Lung microvascular endothelial cell (primary cell): ENCODE measurements at regions not wholly inside any gene's neighbourhood (a gene's known extent, or its start where the extent isn't known, plus 50 kb on each side); places are given as distances from the start of the nearest gene placed in this dataset.

Experiments used
- DNase-seq, 2 donors: peaks; one replicate each; pipeline versions ENCODE4 v3.0.0 to v3.0.0-alpha.2; 2010; ENCODE audit warnings: low read depth in 2 of 2

GRCh38 chr7:35536396-35536826 lies 158.5 kb downstream of the HERPUD2 start:
- no peak for DNase-seq

GRCh38 chr7:35533902-35534301 lies 161.0 kb downstream of the HERPUD2 start:
- DNase-seq = no peak

- no peak for DNase-seq
These were observed 164.5 kb downstream of the HERPUD2 start for GRCh38 chr7:35530124-35531109.

GRCh38 chr7:35529713-35530112 lies 165.2 kb downstream of the HERPUD2 start:
- no peak for DNase-seq

- DNase-seq = no peak
These were observed 166.5 kb downstream of the HERPUD2 start for GRCh38 chr7:35528381-35528977.

GRCh38 chr7:35526645-35527044 lies 168.3 kb downstream of the HERPUD2 start:
- no peak for DNase-seq

- DNase-seq = no peak
These were observed 170.7 kb downstream of the HERPUD2 start for GRCh38 chr7:35524112-35524804.

- no peak for DNase-seq
These were observed 171.6 kb downstream of the HERPUD2 start for GRCh38 chr7:35523292-35523691.

DNA sequence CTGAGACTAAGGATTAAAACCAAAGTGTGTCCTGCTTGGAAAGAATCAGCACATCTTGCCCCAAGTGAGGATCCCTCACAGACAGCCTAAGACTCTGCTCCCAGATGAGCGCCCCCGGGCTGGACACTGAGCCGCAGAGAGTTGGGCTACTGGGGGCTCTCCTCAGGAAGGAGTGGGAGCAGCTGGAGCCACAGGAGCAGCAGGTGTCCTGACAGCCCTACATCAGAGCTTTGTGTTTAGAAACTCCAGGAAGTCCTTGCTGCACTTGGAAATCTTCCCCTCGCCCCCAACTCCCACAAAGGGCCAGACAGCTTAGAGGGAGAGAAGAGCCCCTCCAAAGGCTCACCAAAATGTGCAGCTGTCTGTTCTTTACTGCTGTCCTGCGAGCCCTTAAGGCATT lies 172.2 kb downstream of the HERPUD2 start:
- no peak for DNase-seq

DNA sequence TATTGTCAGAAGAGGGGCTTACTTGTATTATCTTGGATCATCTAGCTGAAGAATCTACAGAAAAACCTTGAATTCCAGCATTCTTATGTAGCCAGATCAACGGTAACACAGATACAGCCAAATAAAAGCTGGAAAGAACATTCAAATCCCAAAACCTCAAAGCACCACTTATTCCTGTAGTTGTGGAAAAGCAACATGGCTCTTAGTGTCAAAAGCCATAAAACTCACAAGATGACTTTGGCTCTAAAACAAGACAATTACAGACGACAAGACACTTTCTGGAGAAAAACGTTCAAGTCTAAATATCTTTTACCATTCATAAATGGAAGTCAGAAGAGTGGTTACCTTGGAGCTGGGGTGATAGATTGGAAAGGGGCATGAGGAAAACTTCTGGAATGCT lies 173.0 kb downstream of the HERPUD2 start:
- DNase-seq = no peak

DNA sequence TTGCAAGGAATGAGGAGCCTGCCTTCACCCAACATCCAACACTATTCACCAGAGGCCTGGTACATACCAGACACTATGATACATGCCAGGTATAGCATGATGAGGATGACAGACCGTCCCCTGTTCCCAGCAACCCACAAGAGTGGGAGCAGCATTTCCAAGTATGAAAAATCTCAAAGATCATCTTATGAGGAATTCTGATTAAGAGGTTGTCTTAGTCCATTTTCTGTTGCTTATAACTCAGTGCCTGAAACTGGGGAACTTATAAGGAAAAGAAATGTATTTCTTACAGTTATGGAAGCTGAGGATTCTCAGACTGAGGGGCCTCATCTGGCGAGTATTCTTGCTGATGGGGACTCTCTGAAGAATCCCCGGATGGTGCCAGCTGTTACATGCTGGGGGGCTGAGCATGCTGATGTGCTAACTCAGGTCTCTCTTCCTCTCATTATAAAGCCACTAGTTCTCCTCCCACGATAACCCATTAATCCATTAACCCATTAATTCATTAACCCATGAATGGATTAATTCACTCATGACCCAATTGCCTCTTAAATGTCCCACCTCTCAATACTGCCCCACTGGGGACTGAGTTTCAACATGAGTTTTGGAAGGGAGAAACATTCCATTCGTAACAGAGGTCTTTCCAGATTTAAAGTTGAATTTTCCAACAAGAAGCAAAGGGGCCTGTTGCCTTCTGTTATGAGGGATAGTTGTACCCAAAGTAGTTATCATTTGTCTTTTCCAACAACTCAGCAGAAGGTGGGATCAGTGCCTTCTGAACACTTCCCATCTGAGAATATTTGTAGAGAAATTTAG lies 173.9 kb downstream of the HERPUD2 start:
- DNase-seq = no peak

DNA sequence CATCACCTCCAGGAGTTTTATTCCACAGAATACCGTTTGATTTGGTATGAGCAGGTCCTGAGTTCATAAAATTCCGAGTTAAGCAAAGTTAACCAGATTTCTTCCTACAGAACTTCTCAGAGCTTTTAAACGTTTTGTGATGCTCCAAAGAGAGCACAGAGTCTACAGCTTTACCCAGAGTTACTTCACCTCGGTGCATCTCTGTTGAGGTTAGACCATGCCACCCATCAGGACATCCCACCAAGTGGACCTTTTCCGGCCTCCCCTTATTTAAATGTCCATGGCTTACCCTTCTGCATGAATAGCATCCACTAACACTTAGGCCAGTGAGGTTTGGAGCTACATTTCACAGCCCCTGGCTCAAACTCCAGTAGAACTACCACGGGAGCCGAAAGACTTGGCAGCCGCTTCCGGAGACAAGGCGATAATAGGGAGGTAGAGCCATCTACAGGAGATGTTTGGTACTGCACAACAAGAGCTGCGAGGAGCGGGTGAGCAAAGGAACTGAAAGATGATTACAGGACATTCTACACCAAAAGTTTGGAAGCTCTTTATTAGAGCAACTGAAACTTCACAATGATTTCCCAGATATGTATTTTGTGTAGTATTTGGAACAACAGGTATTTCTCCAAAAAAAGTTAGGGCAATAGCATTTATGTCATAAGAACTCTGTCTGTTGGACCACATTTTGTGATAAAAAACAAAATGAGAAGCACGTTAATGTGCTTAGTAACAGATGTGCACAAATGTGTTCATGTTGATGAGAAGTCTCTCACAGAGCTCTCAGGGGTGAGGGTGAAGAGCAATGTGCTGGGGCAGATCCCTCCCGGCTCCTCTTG lies 174.7 kb downstream of the HERPUD2 start:
- DNase-seq = peak; percentile 66 to 67

- no peak for DNase-seq
These were observed 176.2 kb downstream of the HERPUD2 start for GRCh38 chr7:35518767-35519166.

GRCh38 chr7:35516498-35516897 lies 178.4 kb downstream of the HERPUD2 start:
- DNase-seq = no peak

- no peak for DNase-seq
These were observed 181.1 kb downstream of the HERPUD2 start for GRCh38 chr7:35513828-35514227.

GRCh38 chr7:35513195-35513594 lies 181.7 kb downstream of the HERPUD2 start:
- no peak for DNase-seq

DNA sequence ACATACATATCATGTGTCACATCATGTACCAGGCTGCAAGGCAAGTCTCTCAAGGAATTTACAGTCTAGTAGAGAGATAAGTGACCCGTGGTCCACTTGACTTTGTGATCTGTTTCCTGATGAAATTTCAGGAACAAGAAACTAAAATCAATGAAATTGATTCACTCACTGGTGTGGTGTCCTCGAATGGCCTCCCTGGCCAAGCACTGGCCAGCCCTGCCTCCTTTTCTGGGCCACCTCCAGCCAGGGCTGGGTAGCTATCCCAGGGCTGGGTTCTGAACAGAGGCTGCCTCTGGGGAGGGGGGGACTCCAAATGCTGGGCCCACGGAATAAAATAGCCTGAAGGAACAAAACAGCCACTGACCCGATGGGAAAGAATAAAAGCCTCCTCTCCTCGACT lies 182.2 kb downstream of the HERPUD2 start:
- no peak for DNase-seq

DNA sequence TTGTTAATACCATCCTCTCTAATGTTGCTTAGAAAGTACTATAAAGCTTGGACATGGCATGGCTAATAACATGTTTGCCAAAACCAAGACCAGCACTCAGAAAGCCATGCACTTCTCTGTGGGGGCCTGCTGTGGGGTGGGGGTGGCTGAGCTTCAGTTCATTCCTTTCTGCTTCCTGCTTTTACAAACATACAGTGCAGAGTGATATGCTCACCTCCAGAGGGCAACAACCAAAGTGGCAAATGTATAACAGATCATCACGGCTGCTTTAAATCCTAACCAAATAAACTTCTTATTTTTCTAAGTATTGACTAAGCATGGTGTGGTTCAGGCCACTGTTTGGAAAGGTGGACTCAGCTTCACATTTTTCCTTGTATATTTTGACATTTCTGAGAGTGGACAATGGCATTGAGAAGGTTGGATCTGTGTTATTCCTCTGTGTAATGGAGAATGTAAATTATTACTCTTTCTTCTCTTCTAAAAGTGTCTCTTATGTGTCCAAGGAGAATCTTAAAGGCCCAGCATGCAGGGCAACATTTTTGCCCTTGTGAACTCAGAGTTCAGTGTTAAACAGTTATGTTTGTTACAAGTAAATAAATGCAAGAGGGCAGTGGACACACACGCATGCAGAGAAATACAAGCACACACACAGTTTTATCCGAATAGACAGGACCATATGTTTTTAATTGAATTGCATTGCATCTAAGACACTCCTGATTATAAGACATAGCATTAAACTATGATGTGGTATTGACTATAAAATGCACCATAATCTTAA lies 186.1 kb downstream of the HERPUD2 start:
- no peak for DNase-seq

- DNase-seq = no peak
These were observed 189.9 kb downstream of the HERPUD2 start for GRCh38 chr7:35505066-35505465.

GRCh38 chr7:35504365-35504764 lies 190.6 kb downstream of the HERPUD2 start:
- no peak for DNase-seq
